ENCODE measurements at regions not wholly inside any gene's neighbourhood (a gene's known extent, or its start where the extent isn't known, plus 50 kb on each side); places are given as distances from the start of the nearest gene placed in this dataset.
"Not testable (repeated sequence)": the region's sequence is repeated elsewhere in the genome, so short reads cannot be mapped to it uniquely, and the experiment has no call there.

GRCh38 chr6:145093226-145093625, 642.1 kb downstream of the EPM2A start:
- Mint-ChIP-seq H3K27ac (no peak overlapping the region), H3K4me1 (ENCODE audit: low read depth) (no peaks in the 10 kb centered on the region)
- ATAC-seq (replicated peaks in 1 of 2): no peak

GRCh38 chr6:145096846-145097245, 638.5 kb downstream of the EPM2A start:
- no peak for DNase-seq
- ATAC-seq (replicated peaks in 1 of 2): no peak
- Mint-ChIP-seq H3K9me3 (peaks cover 4 to 10% of the 10 kb centered on the region in 2 donors), H3K4me1 (ENCODE audit: low read depth) (no peaks in the 10 kb centered on the region), H3K4me3 (no peak overlapping the region), H3K36me3 (ENCODE audit: insufficient read depth in 2 of 2) (peaks cover 2 to 3% of the 10 kb centered on the region in 2 donors), H3K27me3 (ENCODE audit: low read depth) (peaks cover 6% of the 10 kb centered on the region), H3K27ac (no peak overlapping the region)

More at GRCh38 chr6:145093226-145093625, 642.1 kb downstream of the EPM2A start:
- DNase-seq: no peak
- Mint-ChIP-seq H3K4me3 (no peak overlapping the region), H3K27me3 (ENCODE audit: low read depth) (peaks cover 4% of the 10 kb centered on the region), H3K36me3 (ENCODE audit: insufficient read depth in 2 of 2) (peaks cover 0 to 2% of the 10 kb centered on the region in 2 donors), H3K9me3 (peaks cover 0 to 3% of the 10 kb centered on the region in 2 donors)

GRCh38 chr6:145098127-145098526, 637.2 kb downstream of the EPM2A start:
- H3K27me3 Mint-ChIP-seq (ENCODE audit: low read depth); H3K4me1 Mint-ChIP-seq (ENCODE audit: low read depth); ATAC-seq (replicated peaks in 1 of 2); H3K4me3 Mint-ChIP-seq; H3K27ac Mint-ChIP-seq; H3K36me3 Mint-ChIP-seq (ENCODE audit: insufficient read depth in 2 of 2); DNase-seq: not testable (repeated sequence)
- peaks cover 4 to 10% of the 10 kb centered on the region in 2 donors for H3K9me3 Mint-ChIP-seq

- Mint-ChIP-seq H3K27me3 (ENCODE audit: low read depth) (peaks cover 6% of the 10 kb centered on the region), H3K9me3 (peaks cover 4 to 10% of the 10 kb centered on the region in 2 donors), H3K4me3 (no peak overlapping the region), H3K27ac (no peak overlapping the region), H3K4me1 (ENCODE audit: low read depth) (no peaks in the 10 kb centered on the region), H3K36me3 (ENCODE audit: insufficient read depth in 2 of 2) (peaks cover 2 to 3% of the 10 kb centered on the region in 2 donors)
- ATAC-seq (replicated peaks in 1 of 2) (no peak), DNase-seq (no peak)
These were observed 635.6 kb downstream of the EPM2A start for GRCh38 chr6:145099713-145100112.

GRCh38 chr6:145110109-145110508, 625.2 kb downstream of the EPM2A start:
- no peak for DNase-seq
- H3K4me3 Mint-ChIP-seq: no peak overlapping the region
- no peaks in the 10 kb centered on the region for H3K4me1 Mint-ChIP-seq (ENCODE audit: low read depth)
- no peaks in the 10 kb centered on the region for H3K9me3 Mint-ChIP-seq
- no peak overlapping the region for H3K27ac Mint-ChIP-seq
- H3K36me3 Mint-ChIP-seq (ENCODE audit: insufficient read depth in 2 of 2): no peaks in the 10 kb centered on the region
- H3K27me3 Mint-ChIP-seq (ENCODE audit: low read depth): peaks cover 28% of the 10 kb centered on the region
- no peak for ATAC-seq (replicated peaks in 1 of 2)

- not testable (repeated sequence) for H3K27ac Mint-ChIP-seq; H3K9me3 Mint-ChIP-seq; ATAC-seq (replicated peaks in 1 of 2); H3K36me3 Mint-ChIP-seq (ENCODE audit: insufficient read depth in 2 of 2); H3K4me3 Mint-ChIP-seq; H3K4me1 Mint-ChIP-seq (ENCODE audit: low read depth); DNase-seq
- peaks cover 28% of the 10 kb centered on the region for H3K27me3 Mint-ChIP-seq (ENCODE audit: low read depth)
These were observed 623.9 kb downstream of the EPM2A start for GRCh38 chr6:145111407-145111806.

GRCh38 chr6:145112711-145113148, 622.6 kb downstream of the EPM2A start:
- ATAC-seq (replicated peaks in 1 of 2) (no peak), DNase-seq (no peak)
- Mint-ChIP-seq H3K9me3 (no peaks in the 10 kb centered on the region), H3K4me1 (ENCODE audit: low read depth) (no peaks in the 10 kb centered on the region), H3K4me3 (no peak overlapping the region), H3K27ac (no peak overlapping the region), H3K27me3 (ENCODE audit: low read depth) (peaks cover 18% of the 10 kb centered on the region), H3K36me3 (ENCODE audit: insufficient read depth in 2 of 2) (no peaks in the 10 kb centered on the region)

- DNase-seq (no peak), ATAC-seq (replicated peaks in 1 of 2) (no peak)
- H3K4me3 Mint-ChIP-seq: no peak overlapping the region
- H3K27ac Mint-ChIP-seq: no peak overlapping the region
- no peaks in the 10 kb centered on the region for H3K4me1 Mint-ChIP-seq (ENCODE audit: low read depth)
- H3K9me3 Mint-ChIP-seq: no peaks in the 10 kb centered on the region
- H3K27me3 Mint-ChIP-seq (ENCODE audit: low read depth): peaks cover 14% of the 10 kb centered on the region
- no peaks in the 10 kb centered on the region for H3K36me3 Mint-ChIP-seq (ENCODE audit: insufficient read depth in 2 of 2)
These were observed 619.7 kb downstream of the EPM2A start for GRCh38 chr6:145115638-145116037.

GRCh38 chr6:145116591-145117178, 618.6 kb downstream of the EPM2A start:
- Mint-ChIP-seq H3K4me1 (ENCODE audit: low read depth) (no peaks in the 10 kb centered on the region), H3K9me3 (no peaks in the 10 kb centered on the region), H3K4me3 (no peak overlapping the region), H3K27me3 (ENCODE audit: low read depth) (peaks cover 9% of the 10 kb centered on the region), H3K36me3 (ENCODE audit: insufficient read depth in 2 of 2) (no peaks in the 10 kb centered on the region), H3K27ac (no peak overlapping the region)
- ATAC-seq (replicated peaks in 1 of 2) (no peak), DNase-seq (no peak)

- no peak overlapping the region for H3K4me3 Mint-ChIP-seq
- ATAC-seq (replicated peaks in 1 of 2) (no peak), DNase-seq (no peak)
- no peaks in the 10 kb centered on the region for H3K27me3 Mint-ChIP-seq (ENCODE audit: low read depth)
- H3K27ac Mint-ChIP-seq: no peak overlapping the region
- H3K4me1 Mint-ChIP-seq (ENCODE audit: low read depth): no peaks in the 10 kb centered on the region
- no peaks in the 10 kb centered on the region for H3K36me3 Mint-ChIP-seq (ENCODE audit: insufficient read depth in 2 of 2)
- H3K9me3 Mint-ChIP-seq: no peaks in the 10 kb centered on the region
These were observed 617.1 kb downstream of the EPM2A start for GRCh38 chr6:145118224-145118623.

GRCh38 chr6:145119081-145119480, 616.2 kb downstream of the EPM2A start:
- Mint-ChIP-seq H3K27ac (no peak overlapping the region), H3K27me3 (ENCODE audit: low read depth) (no peaks in the 10 kb centered on the region), H3K9me3 (no peaks in the 10 kb centered on the region), H3K4me3 (no peak overlapping the region), H3K36me3 (ENCODE audit: insufficient read depth in 2 of 2) (no peaks in the 10 kb centered on the region), H3K4me1 (ENCODE audit: low read depth) (no peaks in the 10 kb centered on the region)
- DNase-seq (no peak), ATAC-seq (replicated peaks in 1 of 2) (no peak)

GRCh38 chr6:145132709-145133108, 602.6 kb downstream of the EPM2A start:
- ATAC-seq (replicated peaks in 1 of 2) (no peak), DNase-seq (no peak)
- no peak overlapping the region for H3K4me3 Mint-ChIP-seq
- no peaks in the 10 kb centered on the region for H3K36me3 Mint-ChIP-seq (ENCODE audit: insufficient read depth in 2 of 2)
- no peaks in the 10 kb centered on the region for H3K9me3 Mint-ChIP-seq
- H3K27ac Mint-ChIP-seq: no peak overlapping the region
- H3K4me1 Mint-ChIP-seq (ENCODE audit: low read depth): no peaks in the 10 kb centered on the region
- H3K27me3 Mint-ChIP-seq (ENCODE audit: low read depth): no peaks in the 10 kb centered on the region

GRCh38 chr6:145135702-145136101, 599.6 kb downstream of the EPM2A start:
- ATAC-seq (replicated peaks in 1 of 2) (no peak), DNase-seq (no peak)
- Mint-ChIP-seq H3K27ac (no peak overlapping the region), H3K36me3 (ENCODE audit: insufficient read depth in 2 of 2) (no peaks in the 10 kb centered on the region), H3K4me3 (no peak overlapping the region), H3K4me1 (ENCODE audit: low read depth) (no peaks in the 10 kb centered on the region), H3K9me3 (no peaks in the 10 kb centered on the region), H3K27me3 (ENCODE audit: low read depth) (no peaks in the 10 kb centered on the region)

- no peaks in the 10 kb centered on the region for H3K36me3 Mint-ChIP-seq (ENCODE audit: insufficient read depth in 2 of 2)
- H3K4me1 Mint-ChIP-seq (ENCODE audit: low read depth): no peaks in the 10 kb centered on the region
- no peak for ATAC-seq (replicated peaks in 1 of 2)
- no peak overlapping the region for H3K27ac Mint-ChIP-seq
- H3K9me3 Mint-ChIP-seq: no peaks in the 10 kb centered on the region
- H3K4me3 Mint-ChIP-seq: no peak overlapping the region
- peaks cover 2% of the 10 kb centered on the region for H3K27me3 Mint-ChIP-seq (ENCODE audit: low read depth)
- no peak for DNase-seq
These were observed 597.9 kb downstream of the EPM2A start for GRCh38 chr6:145137425-145137824.

All from activated T-cell treated with anti-CD3 and anti-CD28 coated beads, Interleukin-2, amount 50 U/mL, for 72 hours (primary cell).